ENCODE measurements at regions not wholly inside any gene's neighbourhood (a gene's known extent, or its start where the extent isn't known, plus 50 kb on each side); places are given as distances from the start of the nearest gene placed in this dataset.

GRCh38 chr2:38480617-38481016 lies 103.5 kb upstream of the ATL2 start:
- TF ChIP-seq POLR2A (IDR thresholded peaks at IDR 0.05; ENCODE audit: low read depth) (no peak), EP300 (IDR thresholded peaks at IDR 0.05) (no peak), POLR2AphosphoS5 (IDR thresholded peaks at IDR 0.05) (no peak)
- TF ChIP-seq, protein P1, sequence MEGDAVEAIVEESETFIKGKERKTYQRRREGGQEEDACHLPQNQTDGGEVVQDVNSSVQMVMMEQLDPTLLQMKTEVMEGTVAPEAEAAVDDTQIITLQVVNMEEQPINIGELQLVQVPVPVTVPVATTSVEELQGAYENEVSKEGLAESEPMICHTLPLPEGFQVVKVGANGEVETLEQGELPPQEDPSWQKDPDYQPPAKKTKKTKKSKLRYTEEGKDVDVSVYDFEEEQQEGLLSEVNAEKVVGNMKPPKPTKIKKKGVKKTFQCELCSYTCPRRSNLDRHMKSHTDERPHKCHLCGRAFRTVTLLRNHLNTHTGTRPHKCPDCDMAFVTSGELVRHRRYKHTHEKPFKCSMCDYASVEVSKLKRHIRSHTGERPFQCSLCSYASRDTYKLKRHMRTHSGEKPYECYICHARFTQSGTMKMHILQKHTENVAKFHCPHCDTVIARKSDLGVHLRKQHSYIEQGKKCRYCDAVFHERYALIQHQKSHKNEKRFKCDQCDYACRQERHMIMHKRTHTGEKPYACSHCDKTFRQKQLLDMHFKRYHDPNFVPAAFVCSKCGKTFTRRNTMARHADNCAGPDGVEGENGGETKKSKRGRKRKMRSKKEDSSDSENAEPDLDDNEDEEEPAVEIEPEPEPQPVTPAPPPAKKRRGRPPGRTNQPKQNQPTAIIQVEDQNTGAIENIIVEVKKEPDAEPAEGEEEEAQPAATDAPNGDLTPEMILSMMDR (IDR thresholded peaks at IDR 0.05), result no peak
